WTC11 (cell line): ENCODE measurements at regions not wholly inside any gene's neighbourhood (a gene's known extent, or its start where the extent isn't known, plus 50 kb on each side); places are given as distances from the start of the nearest gene placed in this dataset.
"Not testable (repeated sequence)": the region's sequence is repeated elsewhere in the genome, so short reads cannot be mapped to it uniquely, and the experiment has no call there.

Experiments
- ATAC-seq: fragments of 200-7000 bp; cut with Tn5 transposase; 2 replicates; pipeline ENCODE4 v1.10.0; 2021; ENCODE audit warnings: mild to moderate bottlenecking, moderate library complexity
- CTCF ChIA-PET: fragments of 300-600 bp; sonication (Branson Sonifier 250); formaldehyde crosslinking; loops from one replicate; lab custom pipeline; 2021; ENCODE audit warnings: antibody characterized with exemption; lab: Charles Lee
- POLR2A ChIA-PET: fragments of 350-600 bp; sonication (Branson Sonifier 250); formaldehyde crosslinking; loops from one replicate; lab custom pipeline; 2021; ENCODE audit warnings: antibody characterized with exemption; lab: Charles Lee
- DNase-seq: peaks from one replicate; pipeline ENCODE4 v3.0.0; 2021; ENCODE audit warnings: low spot score
- H3K27ac Mint-ChIP-seq: 2 replicates; pipeline ENCODE4 v1.8.0; 2021; ENCODE audit warnings: mixed read lengths
- H3K27me3 Mint-ChIP-seq: 2 replicates; pipeline ENCODE4 v1.8.0; 2021; ENCODE audit warnings: low read depth, mild to moderate bottlenecking, moderate library complexity, mixed read lengths
- H3K36me3 Mint-ChIP-seq: 2 replicates; pipeline ENCODE4 v1.8.0; 2021; ENCODE audit warnings: mixed read lengths
- H3K4me1 Mint-ChIP-seq: 2 replicates; pipeline ENCODE4 v1.8.0; 2022; ENCODE audit warnings: mixed read lengths
- H3K4me3 Mint-ChIP-seq: 2 replicates; pipeline ENCODE4 v1.8.0; 2021; ENCODE audit warnings: mild to moderate bottlenecking, moderate library complexity, mixed read lengths
- H3K9me3 Mint-ChIP-seq: 2 replicates; pipeline ENCODE4 v1.8.0; 2021; ENCODE audit warnings: mixed read lengths
- AR ChIP-seq: fragments of 250-450 bp; sonication (Bioruptor Pico); IDR thresholded peaks from 2 replicates; pipeline ENCODE4 v1.9.0; 2021; ENCODE audit warnings: mild to moderate bottlenecking
- ARID4B ChIP-seq: sonication (generic); formaldehyde crosslinking; IDR thresholded peaks from 2 replicates; pipeline ENCODE4 v1.8.0; 2023; ENCODE audit warnings: missing genetic modification reagents, mild to moderate bottlenecking, borderline replicate concordance
- ATF3 ChIP-seq: sonication (generic); formaldehyde crosslinking; conservative IDR thresholded peaks from 2 replicates; pipeline ENCODE4 v1.8.1; 2022; ENCODE audit warnings: mild to moderate bottlenecking, missing genetic modification reagents
- E2F4 ChIP-seq: sonication (generic); formaldehyde crosslinking; IDR thresholded peaks from 2 replicates; pipeline ENCODE4 v1.8.1; 2022; ENCODE audit warnings: low read depth, mild to moderate bottlenecking, moderate library complexity, missing genetic modification reagents, borderline replicate concordance
- ELF4 ChIP-seq: sonication (generic); formaldehyde crosslinking; IDR thresholded peaks from 2 replicates; pipeline ENCODE4 v1.8.1; 2022; ENCODE audit warnings: low read depth, mild to moderate bottlenecking, moderate library complexity, missing genetic modification reagents
- FOXP4 ChIP-seq: sonication (generic); formaldehyde crosslinking; IDR thresholded peaks from 2 replicates; pipeline ENCODE4 v1.8.0; 2022; ENCODE audit warnings: mild to moderate bottlenecking, missing genetic modification reagents
- NR3C1 ChIP-seq: sonication (generic); formaldehyde crosslinking; conservative IDR thresholded peaks from 2 replicates; pipeline ENCODE4 v1.8.1; 2023; ENCODE audit warnings: low read depth, mild to moderate bottlenecking, missing genetic modification reagents
- PREB ChIP-seq: sonication (generic); formaldehyde crosslinking; IDR thresholded peaks from 2 replicates; pipeline ENCODE4 v1.8.1; 2022; ENCODE audit warnings: mild to moderate bottlenecking, missing genetic modification reagents, moderate library complexity, borderline replicate concordance
- SOX15 ChIP-seq: fragments of 250-450 bp; sonication (Bioruptor Pico); IDR thresholded peaks from 2 replicates; pipeline ENCODE4 v1.9.0; 2021; ENCODE audit warnings: mild to moderate bottlenecking
- TEAD1 ChIP-seq: sonication (generic); formaldehyde crosslinking; IDR thresholded peaks from 2 replicates; pipeline ENCODE4 v1.8.0; 2022; ENCODE audit warnings: mild to moderate bottlenecking, missing genetic modification reagents
- USF2 ChIP-seq: sonication (generic); formaldehyde crosslinking; IDR thresholded peaks from 2 replicates; pipeline ENCODE4 v1.8.1; 2023; ENCODE audit warnings: mild to moderate bottlenecking, missing genetic modification reagents, moderate library complexity
- ZBTB21 ChIP-seq: sonication (generic); formaldehyde crosslinking; IDR thresholded peaks from 2 replicates; pipeline ENCODE4 v1.8.1; 2023; ENCODE audit warnings: mild to moderate bottlenecking, missing genetic modification reagents, borderline replicate concordance
- ZNF416 ChIP-seq: fragments of 250-450 bp; sonication (Bioruptor Pico); IDR thresholded peaks from 2 replicates; pipeline ENCODE4 v1.9.0; 2021; ENCODE audit warnings: mild to moderate bottlenecking, inconsistent platforms

- Mint-ChIP-seq H3K27ac (peak overlapping the region; percentile 41; the same call in 1 of the 2 replicates), H3K9me3 (peaks cover 4% of the 10 kb centered on the region; the same call in 1 of the 2 replicates), H3K27me3 (no peaks in the 10 kb centered on the region)
- ATAC-seq: no peak
- ChIA-PET POLR2A (no interaction called here), CTCF (interaction anchor here (1.0 kb wide), 1 partner anchor 403 kb away, joined by 3 read pairs; the partner anchor contains the start of gene CCDC14)
- no peak for TF ChIP-seq ZNF416 (CRISPR knock-in tag)
- TF ChIP-seq, all 79 proteins: peak for 0
- DNase-seq: no peak
- Mint-ChIP-seq H3K4me3 (no peak overlapping the region), H3K4me1 (peaks cover 14% of the 10 kb centered on the region), H3K36me3 (peaks cover 6% of the 10 kb centered on the region; the same call in 1 of the 2 replicates)
Observed at GRCh38 chr3:124364317-124365020, 365.8 kb upstream of the UMPS start.

- POLR2A ChIA-PET, CTCF ChIA-PET, DNase-seq, H3K4me1 Mint-ChIP-seq, H3K4me3 Mint-ChIP-seq, ATAC-seq, H3K27me3 Mint-ChIP-seq, H3K27ac Mint-ChIP-seq: not testable (repeated sequence)
- Mint-ChIP-seq H3K9me3 (peaks cover 17% of the 10 kb centered on the region), H3K36me3 (peaks cover 18% of the 10 kb centered on the region)
Observed at GRCh38 chr3:124366655-124367054, 363.6 kb upstream of the UMPS start.

- ChIA-PET CTCF (interaction anchor here (0.9 to 1.3 kb wide), 4 partner anchors 19 to 113 kb away, joined by 3 to 4 read pairs (median 4); no protein-coding TSS in a partner anchor), POLR2A (no interaction called here)
- H3K27ac Mint-ChIP-seq: no peak overlapping the region
- peaks cover 20% of the 10 kb centered on the region for H3K4me1 Mint-ChIP-seq
- H3K4me3 Mint-ChIP-seq: no peak overlapping the region
- DNase-seq (peak; percentile 46), ATAC-seq (peak; percentile 98)
- H3K36me3 Mint-ChIP-seq: peaks cover 16% of the 10 kb centered on the region
- H3K27me3 Mint-ChIP-seq: no peaks in the 10 kb centered on the region; the same call in 1 of the 2 replicates
- H3K9me3 Mint-ChIP-seq: peaks cover 27% of the 10 kb centered on the region
- TF ChIP-seq ELF4 (no peak), ARID4B (CRISPR knock-in tag) (no peak), SOX15 (CRISPR knock-in tag) (no peak), ZBTB21 (CRISPR knock-in tag) (no peak), ATF3 (CRISPR knock-in tag) (no peak), FOXP4 (CRISPR knock-in tag) (no peak), NR3C1 (CRISPR knock-in tag) (no peak), TEAD1 (no peak), E2F4 (CRISPR knock-in tag) (no peak), PREB (no peak), AR (no peak), USF2 (CRISPR knock-in tag) (no peak)
Observed at GRCh38 chr3:124372775-124373174, 357.5 kb upstream of the UMPS start.
